ENCODE measurements at regions not wholly inside any gene's neighbourhood (a gene's known extent, or its start where the extent isn't known, plus 50 kb on each side); places are given as distances from the start of the nearest gene placed in this dataset.

GRCh38 chr4:95779447-95779846 is 60.4 kb upstream of the PDHA2 start:
- TF ChIP-seq EZH2 (IDR thresholded peaks at IDR 0.05), result no peak
- no peak for TF ChIP-seq REST (IDR thresholded peaks at IDR 0.05; ENCODE audit: low read depth)
- no peak for TF ChIP-seq SRF (IDR thresholded peaks at IDR 0.05; ENCODE audit: low read depth)
- no peak for TF ChIP-seq MAX (IDR thresholded peaks at IDR 0.05)
- TF ChIP-seq CTCF (IDR thresholded peaks at IDR 0.05 in 2 of 3, conservative IDR thresholded peaks at IDR 0.05 in 1 of 3; ENCODE audit: borderline replicate concordance in 1 of 3, insufficient read depth in 1 of 3, low read depth in 2 of 3, low read length in 2 of 3), result no peak
- TF ChIP-seq POLR2AphosphoS5 (IDR thresholded peaks at IDR 0.05; ENCODE audit: low read depth, low read length), result no peak
- no peak for TF ChIP-seq ZBTB33 (IDR thresholded peaks at IDR 0.05; ENCODE audit: extremely low read depth, insufficient replicate concordance, low read length)
- TF ChIP-seq YY1 (IDR thresholded peaks at IDR 0.05; ENCODE audit: extremely low read depth, insufficient replicate concordance, low read depth, low read length), result no peak
- TF ChIP-seq RAD21 (IDR thresholded peaks at IDR 0.05; ENCODE audit: low read depth), result no peak
- no peak for TF ChIP-seq JUND (IDR thresholded peaks at IDR 0.05)
- no peak for TF ChIP-seq POLR2A (IDR thresholded peaks at IDR 0.05; ENCODE audit: borderline replicate concordance, extremely low read depth, insufficient read depth, insufficient read length)
- TF ChIP-seq ELF1 (IDR thresholded peaks at IDR 0.05; ENCODE audit: borderline replicate concordance, low read depth), result no peak
- no peak for TF ChIP-seq EGR1 (IDR thresholded peaks at IDR 0.05; ENCODE audit: low read depth)
- TF ChIP-seq TCF7L2 (IDR thresholded peaks at IDR 0.05; ENCODE audit: borderline replicate concordance, extremely low read depth, insufficient read depth, insufficient read length), result no peak
- no peak for TF ChIP-seq EZH2phosphoT487 (IDR thresholded peaks at IDR 0.05; ENCODE audit: borderline replicate concordance)
- no peak for TF ChIP-seq CEBPB (IDR thresholded peaks at IDR 0.05; ENCODE audit: low read depth)
- ChIA-PET POLR2A (no interaction called here), RAD21 (ENCODE audit: low non-redundant PET in 1 of 2, low total read pairs in 2 of 2, uncharacterized antibody in 2 of 2, unreplicated experiment in 2 of 2) (no interaction called here), CTCF (no interaction called here)
- Histone ChIP-seq H4K20me1 (ENCODE audit: insufficient read depth) (no peaks in the 10 kb centered on the region), H3K9me3 (ENCODE audit: control insufficient read depth in 1 of 2, insufficient read depth in 1 of 2, low read depth in 1 of 2, low read length in 2 of 2) (no peaks in the 10 kb centered on the region), H3K4me1 (ENCODE audit: control insufficient read depth in 1 of 2, insufficient read depth in 2 of 2, low read length in 2 of 2) (no peaks in the 10 kb centered on the region), H3K9ac (ENCODE audit: low read length) (no peak overlapping the region), H3K27ac (ENCODE audit: low read depth, low read length) (no peak overlapping the region), H3K27me3 (ENCODE audit: insufficient read depth, low read length) (no peaks in the 10 kb centered on the region), H3K4me2 (ENCODE audit: low read length) (no peak overlapping the region), H3K4me3 (replicated peaks in 1 of 2; ENCODE audit: low read depth in 1 of 2, low read length in 2 of 2) (no peak overlapping the region), H3K9me2 (ENCODE audit: insufficient read depth) (no peaks in the 10 kb centered on the region), H2AFZ (ENCODE audit: low read depth, low read length, poor library complexity, severe bottlenecking) (no peak overlapping the region), H3K36me3 (ENCODE audit: control insufficient read depth in 1 of 2, insufficient read depth in 2 of 2, low read length in 2 of 2) (no peaks in the 10 kb centered on the region), H3K79me2 (ENCODE audit: insufficient read depth, low read length) (no peaks in the 10 kb centered on the region)
- no peak for DNase-seq (ENCODE audit: low read depth, low spot score)
- intact Hi-C loops (cut with micrococcal nuclease), result no loop called here
- ATAC-seq, result no peak
- no TSS peak for BruUV-seq (replicated peaks)
